HS-27A (cell line): ENCODE measurements at regions not wholly inside any gene's neighbourhood (a gene's known extent, or its start where the extent isn't known, plus 50 kb on each side); places are given as distances from the start of the nearest gene placed in this dataset.
"Not testable (repeated sequence)": the region's sequence is repeated elsewhere in the genome, so short reads cannot be mapped to it uniquely, and the experiment has no call there.

Source experiments
- DNase-seq: peaks from one replicate; pipeline ENCODE4 v3.0.0-alpha.2; 2012; ENCODE audit warnings: low read depth, missing footprints

GRCh38 chr13:22757530-22758120, 423.2 kb upstream of the SGCG start:
- no peak for DNase-seq

DNA sequence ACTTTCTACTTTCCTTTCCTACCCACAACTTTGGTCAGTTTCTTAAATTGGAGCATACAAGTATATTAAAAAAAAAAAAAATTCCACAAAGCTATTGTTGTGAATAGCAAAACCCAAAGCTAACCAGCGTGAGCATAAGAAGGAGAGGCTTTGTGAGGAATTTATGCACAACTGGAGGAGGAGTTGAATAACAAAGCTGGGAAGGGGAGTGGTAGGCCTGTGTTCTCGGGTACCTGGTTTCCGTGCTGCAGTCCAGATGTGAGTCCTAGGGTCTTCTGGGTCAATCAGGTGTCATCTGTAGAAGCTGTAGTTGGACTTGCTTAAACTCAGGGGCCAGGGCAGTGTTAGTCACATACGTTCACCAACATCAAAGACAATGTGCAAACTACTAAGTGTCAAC, 422.5 kb upstream of the SGCG start:
- no peak for DNase-seq

- no peak for DNase-seq
Measured at GRCh38 chr13:22761709-22762108, 419.1 kb upstream of the SGCG start.

GRCh38 chr13:22765547-22765946, 415.2 kb upstream of the SGCG start:
- no peak for DNase-seq

DNA sequence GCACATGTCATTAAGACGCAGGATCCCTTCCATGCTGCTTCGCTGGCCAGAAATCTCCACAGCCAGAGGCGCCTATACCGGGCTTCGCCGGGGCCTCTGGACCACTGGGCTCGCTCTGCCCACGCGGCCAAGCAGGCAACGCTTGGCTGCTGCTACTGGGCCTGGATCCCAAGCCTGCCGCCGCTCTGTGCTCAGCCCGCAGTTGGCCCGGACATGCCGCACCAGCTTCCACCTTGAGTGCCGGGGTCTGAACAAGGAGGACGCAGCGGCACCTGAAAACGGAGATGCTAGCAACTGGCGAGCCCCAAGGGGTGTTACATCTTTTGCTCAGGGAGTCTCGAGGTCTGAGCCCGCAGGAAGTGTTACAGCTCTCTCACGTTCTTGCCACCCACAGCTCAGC, 409.9 kb upstream of the SGCG start:
- DNase-seq = no peak

GRCh38 chr13:22773465-22773864, 407.3 kb upstream of the SGCG start:
- DNase-seq = no peak

DNA sequence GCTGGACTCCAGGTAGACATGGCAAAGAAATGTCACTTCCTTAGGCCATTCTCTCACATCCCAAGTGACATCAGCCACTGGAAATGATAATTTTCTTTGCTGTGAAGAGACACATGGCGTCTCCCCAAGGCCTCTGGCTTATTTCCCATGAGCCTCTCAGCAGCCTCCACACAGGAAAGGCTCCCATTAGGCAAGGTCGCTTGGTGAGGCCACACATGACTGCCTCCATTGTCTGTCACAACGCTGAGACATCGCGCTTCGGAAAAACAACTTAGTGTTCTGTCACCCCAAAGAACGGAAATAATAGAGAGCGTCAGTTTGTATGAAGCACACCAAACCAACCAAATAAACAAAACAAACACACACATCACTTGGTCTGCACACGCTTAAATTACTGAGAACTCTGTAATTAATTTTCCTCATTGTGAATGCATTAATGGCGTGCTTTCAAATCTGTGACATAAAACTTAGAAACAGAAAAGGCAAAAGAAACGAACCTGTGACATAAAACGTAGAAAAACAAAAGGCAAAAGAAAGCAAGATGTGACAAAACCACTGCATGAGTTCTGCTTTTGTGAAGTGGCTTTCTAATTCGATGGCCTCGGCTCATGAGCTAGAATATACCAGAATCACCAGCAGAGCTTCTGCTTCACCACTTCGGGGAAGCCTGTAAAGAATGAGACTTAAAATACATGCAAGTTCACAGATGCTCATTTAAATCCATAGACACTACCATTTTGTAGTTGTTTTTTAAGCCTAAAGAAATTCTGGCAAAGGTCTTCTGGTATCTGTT, 404.2 kb upstream of the SGCG start:
- no peak for DNase-seq

DNA sequence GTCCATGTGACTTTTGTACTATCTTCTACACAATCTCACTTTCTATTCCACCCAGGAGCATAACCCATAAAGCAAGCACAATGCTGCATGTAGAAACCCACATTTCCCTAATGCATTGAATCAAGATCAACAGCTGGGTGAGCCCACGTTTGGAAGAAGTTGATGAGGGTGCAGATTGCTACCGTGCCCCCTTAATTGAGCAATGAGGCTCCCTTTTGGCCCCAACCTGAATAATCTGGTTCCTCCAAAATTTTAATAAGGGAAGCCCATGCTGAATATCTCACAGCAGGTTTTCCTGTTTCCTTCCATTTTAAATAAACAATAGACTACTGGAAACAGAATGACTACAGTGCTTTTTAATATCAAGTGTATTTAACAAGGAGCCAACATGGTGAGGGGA, 403.6 kb upstream of the SGCG start:
- DNase-seq = no peak

GRCh38 chr13:22789027-22789593, 391.7 kb upstream of the SGCG start:
- no peak for DNase-seq

DNA sequence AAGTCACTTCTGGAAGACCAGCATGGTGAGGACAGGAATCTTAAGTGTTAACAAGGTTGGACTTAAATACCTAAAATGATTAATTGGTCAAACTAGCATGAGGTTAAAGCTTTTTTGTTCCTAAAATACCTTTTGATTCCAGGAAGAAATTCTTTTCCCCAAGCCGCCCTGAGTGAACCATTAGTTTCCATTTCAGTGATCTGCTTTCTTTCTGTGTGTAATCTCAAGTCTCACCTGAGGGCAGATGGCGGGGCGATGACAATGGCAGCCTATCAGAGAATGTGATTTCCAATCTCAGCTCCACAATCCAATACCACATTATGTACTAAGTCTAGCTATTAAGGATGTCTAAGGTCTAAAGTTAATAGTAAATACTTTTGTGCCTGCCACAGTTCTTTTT, 390.9 kb upstream of the SGCG start:
- no peak for DNase-seq

DNA sequence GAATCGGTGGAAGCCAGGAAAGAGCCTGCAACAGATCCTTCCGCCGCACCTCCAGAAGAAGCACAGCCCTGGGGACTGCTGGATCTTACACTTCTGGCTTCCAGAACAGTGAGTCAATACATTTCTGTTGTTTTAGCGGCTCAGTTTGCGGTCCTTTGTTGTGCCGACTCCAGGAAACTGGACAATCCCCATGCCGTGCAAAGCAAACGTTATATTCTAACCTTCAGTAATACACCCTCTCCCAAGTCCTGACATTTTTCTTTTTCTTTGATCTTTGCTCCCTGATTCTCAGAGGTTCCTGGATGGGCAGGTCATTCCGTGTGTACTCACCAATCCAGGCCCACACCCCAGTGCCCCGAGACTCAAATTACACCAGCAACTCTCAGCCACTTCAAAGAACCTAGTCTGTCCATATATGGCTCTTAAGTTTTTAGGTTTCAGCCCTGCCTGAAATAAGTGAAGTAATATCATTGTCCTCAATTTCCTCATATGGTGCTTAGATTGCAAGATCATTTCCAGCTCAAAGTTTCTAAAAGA, 387.1 kb upstream of the SGCG start:
- no peak for DNase-seq

- no peak for DNase-seq
Measured at GRCh38 chr13:22800526-22801401, 380.0 kb upstream of the SGCG start.

DNA sequence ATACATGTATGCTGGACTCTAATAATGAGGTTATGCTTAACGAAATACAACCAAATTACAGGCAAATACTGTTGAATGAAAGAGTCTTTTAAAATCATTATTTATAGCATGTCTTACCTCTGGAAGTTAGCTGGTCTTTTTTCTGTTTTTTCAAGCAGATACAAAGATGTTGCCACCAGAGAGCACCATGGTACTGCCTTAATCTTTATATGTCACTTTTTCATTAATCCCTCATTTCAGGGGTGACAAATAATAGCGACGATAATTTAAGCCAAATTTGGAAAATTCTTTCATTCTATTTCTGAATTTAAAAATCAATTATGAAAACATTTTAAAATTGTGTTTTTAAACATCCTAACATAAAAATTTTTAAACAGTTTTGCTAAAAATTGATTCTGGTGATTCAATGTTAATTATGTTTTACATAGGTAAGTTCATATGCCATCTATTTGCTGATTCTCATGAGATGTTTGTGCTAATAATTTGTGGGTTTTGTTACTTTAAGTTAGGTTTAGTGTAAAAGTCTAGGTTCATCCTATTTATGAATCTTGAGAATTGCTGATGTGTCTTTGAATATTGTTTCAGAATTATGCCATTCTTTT, 379.3 kb upstream of the SGCG start:
- DNase-seq = no peak

DNA sequence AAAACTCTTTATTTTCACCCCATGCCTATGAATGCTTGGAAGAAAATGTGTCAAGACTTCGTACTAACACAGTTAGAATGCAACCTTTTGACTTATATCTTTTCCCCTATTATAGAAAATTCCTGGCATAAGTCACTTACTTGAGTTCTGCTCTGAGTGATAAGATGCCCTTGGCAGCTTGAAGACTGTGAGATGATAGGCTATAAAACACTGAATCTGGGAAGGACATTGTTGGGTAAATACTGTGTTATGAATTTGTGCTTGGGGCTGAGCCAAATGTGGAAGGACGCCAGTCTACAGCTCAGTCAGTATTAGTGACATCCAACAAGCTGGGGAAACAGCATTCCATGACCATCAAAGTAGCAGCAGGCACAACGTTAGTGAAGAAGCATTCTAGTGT, 368.0 kb upstream of the SGCG start:
- DNase-seq = no peak

- not testable (repeated sequence) for DNase-seq
Measured at GRCh38 chr13:22813531-22814377, 367.0 kb upstream of the SGCG start.

DNA sequence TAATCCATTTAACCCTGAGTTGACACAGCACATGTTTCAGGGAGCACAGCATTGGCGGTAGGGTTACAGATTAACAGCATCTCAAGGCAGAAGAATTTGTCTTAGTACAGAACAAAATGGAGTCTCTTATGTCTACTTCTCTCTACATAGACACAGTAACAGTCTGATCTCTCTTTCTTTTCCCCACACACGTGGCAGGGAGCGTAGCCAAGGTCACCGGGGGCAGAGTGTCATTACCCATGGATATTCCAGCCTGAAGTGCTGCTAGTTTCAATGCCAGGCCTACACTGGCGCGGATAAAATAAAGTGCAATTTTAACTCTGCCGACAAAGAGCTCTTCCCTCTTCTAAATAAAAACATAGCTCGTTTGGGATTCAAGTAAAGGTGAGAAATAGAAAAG, 366.3 kb upstream of the SGCG start:
- not testable (repeated sequence) for DNase-seq

DNA sequence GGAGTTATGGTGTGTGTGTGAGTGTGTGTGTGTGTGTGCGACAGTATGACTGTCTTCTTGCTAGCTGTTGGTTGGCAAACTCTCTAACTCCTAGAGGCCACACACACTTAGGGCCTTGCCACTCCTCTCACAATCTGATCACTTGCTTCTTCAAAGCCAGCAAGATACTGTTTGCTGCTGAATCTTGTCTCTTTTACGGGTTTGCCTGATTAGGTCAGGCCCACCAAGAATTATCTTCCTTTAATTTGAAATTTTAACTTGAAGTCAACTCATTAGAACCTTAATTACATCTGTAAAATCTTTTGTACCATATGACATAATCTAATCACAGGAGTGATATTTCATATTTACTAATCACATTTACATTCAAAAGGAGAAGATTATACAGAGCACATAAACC, 359.2 kb upstream of the SGCG start:
- DNase-seq = no peak

- DNase-seq = no peak
Measured at GRCh38 chr13:22825186-22825585, 355.6 kb upstream of the SGCG start.

DNA sequence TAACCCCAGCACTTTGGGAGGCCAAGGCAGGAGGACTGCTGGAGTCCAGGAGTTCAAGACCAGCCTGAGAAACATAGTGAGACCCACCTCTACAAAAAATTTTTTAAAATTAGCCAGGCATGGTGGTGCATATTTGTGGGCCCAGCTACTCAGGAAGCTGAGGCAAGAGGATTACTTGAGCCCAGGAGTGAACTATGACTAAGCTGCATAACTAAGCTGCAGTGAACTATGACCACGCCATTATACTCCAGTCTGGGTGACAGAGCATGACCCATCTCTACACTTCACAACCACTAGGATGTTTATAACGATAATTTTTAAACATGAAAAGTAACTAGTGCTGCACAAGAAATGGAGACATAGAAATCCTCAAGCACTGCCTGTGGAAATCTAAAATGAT, 352.7 kb upstream of the SGCG start:
- DNase-seq = no peak

GRCh38 chr13:22836475-22836874, 344.3 kb upstream of the SGCG start:
- DNase-seq = no peak
